ENCODE measurements at regions not wholly inside any gene's neighbourhood (a gene's known extent, or its start where the extent isn't known, plus 50 kb on each side); places are given as distances from the start of the nearest gene placed in this dataset.

GRCh38 chr4:98758182-98758581 is 99.8 kb upstream of the TSPAN5 start:
- DNase-seq = no peak

GRCh38 chr4:98754736-98755135 is 96.3 kb upstream of the TSPAN5 start:
- no peak for DNase-seq

- DNase-seq = no peak
These were observed 90.8 kb upstream of the TSPAN5 start for GRCh38 chr4:98749206-98749605.

- no peak for DNase-seq
These were observed 90.2 kb upstream of the TSPAN5 start for GRCh38 chr4:98748609-98749008.

GRCh38 chr4:98747393-98748091 is 89.1 kb upstream of the TSPAN5 start:
- no peak for DNase-seq

- no peak for DNase-seq
These were observed 88.5 kb upstream of the TSPAN5 start for GRCh38 chr4:98746936-98747335.

GRCh38 chr4:98746530-98746929 is 88.1 kb upstream of the TSPAN5 start:
- DNase-seq = no peak

GRCh38 chr4:98745366-98745765 is 87.0 kb upstream of the TSPAN5 start:
- peak; percentile 61 to 71 for DNase-seq

GRCh38 chr4:98744372-98745150 is 86.2 kb upstream of the TSPAN5 start:
- DNase-seq = no peak

GRCh38 chr4:98741952-98742351 is 83.5 kb upstream of the TSPAN5 start:
- no peak for DNase-seq

GRCh38 chr4:98739751-98740150 is 81.3 kb upstream of the TSPAN5 start:
- DNase-seq = no peak

GRCh38 chr4:98733601-98734000 is 75.2 kb upstream of the TSPAN5 start:
- DNase-seq = no peak

- no peak for DNase-seq
These were observed 70.5 kb upstream of the TSPAN5 start for GRCh38 chr4:98728871-98729270.

- peak; percentile 17 to 36 for DNase-seq
These were observed 70.0 kb upstream of the TSPAN5 start for GRCh38 chr4:98728433-98728832.

GRCh38 chr4:98722000-98722399 is 63.6 kb upstream of the TSPAN5 start:
- no peak for DNase-seq

GRCh38 chr4:98720871-98721480 is 62.6 kb upstream of the TSPAN5 start:
- DNase-seq = no peak

GRCh38 chr4:98716796-98717195 is 58.4 kb upstream of the TSPAN5 start:
- DNase-seq = no peak

- no peak for DNase-seq
These were observed 54.2 kb upstream of the TSPAN5 start for GRCh38 chr4:98712607-98713006.

GRCh38 chr4:98711526-98711925 is 53.1 kb upstream of the TSPAN5 start:
- DNase-seq = no peak

- no peak for DNase-seq
These were observed 52.4 kb upstream of the TSPAN5 start for GRCh38 chr4:98710831-98711230.
